ENCODE measurements at regions not wholly inside any gene's neighbourhood (a gene's known extent, or its start where the extent isn't known, plus 50 kb on each side); places are given as distances from the start of the nearest gene placed in this dataset.
A peak's percentile ranks its signal among the peaks of the same experiment; 100 is the strongest.

DNA sequence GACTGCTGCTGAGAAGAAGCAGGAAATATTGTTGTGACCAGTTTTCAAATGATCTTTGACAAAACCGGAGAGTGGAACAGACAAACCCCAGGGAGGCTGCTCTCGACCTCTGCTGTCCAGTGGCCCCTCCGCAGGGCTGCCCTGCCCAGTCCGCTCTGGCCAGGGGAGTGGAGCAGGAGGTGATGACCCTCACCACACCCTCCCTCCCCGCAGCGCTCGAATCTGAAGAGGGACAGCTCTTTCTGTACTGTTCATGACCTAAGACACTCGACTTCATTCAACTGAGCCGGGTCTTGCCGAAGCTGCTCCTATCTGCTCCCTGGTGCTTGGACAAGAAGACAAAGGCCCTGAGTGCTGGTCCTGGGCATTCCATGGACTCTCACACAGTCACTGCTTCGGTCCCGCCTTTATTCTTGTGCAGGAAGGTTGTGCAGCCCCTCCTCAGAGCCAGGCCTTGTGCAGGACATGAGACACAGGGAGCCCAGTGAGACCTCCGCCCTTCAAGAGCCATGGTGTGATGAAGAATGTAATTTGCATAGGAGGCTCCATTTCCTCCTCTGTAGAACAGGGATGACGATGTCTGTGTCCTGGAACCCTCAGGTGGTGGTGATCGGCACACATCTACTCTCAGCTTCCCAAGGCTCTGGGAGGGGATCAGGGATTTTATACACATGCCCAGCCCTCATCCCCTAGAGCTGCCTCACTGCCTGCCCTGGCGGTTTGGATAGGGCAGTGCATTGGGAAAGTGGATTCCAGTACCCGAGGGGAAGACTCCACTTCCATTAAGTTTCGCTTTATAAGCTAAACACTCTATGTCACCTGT is 97.1 kb upstream of the PRR20G start:
- DNase-seq (peak; percentile 59), ATAC-seq (no peak)
- Histone ChIP-seq H3K36me3 (no peaks in the 10 kb centered on the region), H3K27me3 (no peaks in the 10 kb centered on the region), H3K4me1 (no peaks in the 10 kb centered on the region), H3K27ac (no peak overlapping the region), H3K9me3 (no peaks in the 10 kb centered on the region), H3K4me3 (no peak overlapping the region)
- intact Hi-C loops (cut with DNase I) = no loop called here
- TF ChIP-seq, protein P1, sequence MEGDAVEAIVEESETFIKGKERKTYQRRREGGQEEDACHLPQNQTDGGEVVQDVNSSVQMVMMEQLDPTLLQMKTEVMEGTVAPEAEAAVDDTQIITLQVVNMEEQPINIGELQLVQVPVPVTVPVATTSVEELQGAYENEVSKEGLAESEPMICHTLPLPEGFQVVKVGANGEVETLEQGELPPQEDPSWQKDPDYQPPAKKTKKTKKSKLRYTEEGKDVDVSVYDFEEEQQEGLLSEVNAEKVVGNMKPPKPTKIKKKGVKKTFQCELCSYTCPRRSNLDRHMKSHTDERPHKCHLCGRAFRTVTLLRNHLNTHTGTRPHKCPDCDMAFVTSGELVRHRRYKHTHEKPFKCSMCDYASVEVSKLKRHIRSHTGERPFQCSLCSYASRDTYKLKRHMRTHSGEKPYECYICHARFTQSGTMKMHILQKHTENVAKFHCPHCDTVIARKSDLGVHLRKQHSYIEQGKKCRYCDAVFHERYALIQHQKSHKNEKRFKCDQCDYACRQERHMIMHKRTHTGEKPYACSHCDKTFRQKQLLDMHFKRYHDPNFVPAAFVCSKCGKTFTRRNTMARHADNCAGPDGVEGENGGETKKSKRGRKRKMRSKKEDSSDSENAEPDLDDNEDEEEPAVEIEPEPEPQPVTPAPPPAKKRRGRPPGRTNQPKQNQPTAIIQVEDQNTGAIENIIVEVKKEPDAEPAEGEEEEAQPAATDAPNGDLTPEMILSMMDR (IDR thresholded peaks at IDR 0.05) = no peak

DNA sequence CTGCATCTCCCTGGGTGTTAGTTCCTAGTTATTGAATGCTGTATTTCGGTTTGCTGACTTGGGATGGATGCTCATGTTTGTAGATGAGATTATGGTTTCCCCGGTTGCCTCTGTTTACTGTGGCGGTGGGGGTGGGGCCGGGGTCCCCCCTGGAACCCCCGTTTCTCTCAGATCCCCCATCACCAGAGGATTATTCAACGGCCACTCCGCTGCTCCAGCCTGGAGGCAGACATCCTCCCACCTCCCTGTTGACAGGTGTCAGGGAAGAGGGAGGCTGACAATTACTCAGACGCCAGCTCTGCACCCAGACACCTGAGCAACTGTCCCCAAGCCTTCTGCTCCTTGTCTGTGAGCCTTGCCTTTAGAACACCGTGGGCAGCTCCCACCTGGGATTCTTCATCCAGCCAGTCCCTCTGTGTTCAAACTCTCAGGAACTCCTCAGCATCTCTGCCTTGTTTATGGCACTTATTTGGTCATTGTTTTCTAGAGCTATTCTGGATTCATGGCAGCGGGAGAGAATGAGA is 95.9 kb upstream of the PRR20G start:
- intact Hi-C loops (cut with DNase I) = no loop called here
- TF ChIP-seq, protein P1 (IDR thresholded peaks at IDR 0.05) = no peak
- Histone ChIP-seq H3K36me3 (no peaks in the 10 kb centered on the region), H3K4me3 (no peak overlapping the region), H3K27ac (no peak overlapping the region), H3K4me1 (no peaks in the 10 kb centered on the region), H3K9me3 (no peaks in the 10 kb centered on the region), H3K27me3 (no peaks in the 10 kb centered on the region)
- ATAC-seq (no peak), DNase-seq (peak; percentile 47)

DNA sequence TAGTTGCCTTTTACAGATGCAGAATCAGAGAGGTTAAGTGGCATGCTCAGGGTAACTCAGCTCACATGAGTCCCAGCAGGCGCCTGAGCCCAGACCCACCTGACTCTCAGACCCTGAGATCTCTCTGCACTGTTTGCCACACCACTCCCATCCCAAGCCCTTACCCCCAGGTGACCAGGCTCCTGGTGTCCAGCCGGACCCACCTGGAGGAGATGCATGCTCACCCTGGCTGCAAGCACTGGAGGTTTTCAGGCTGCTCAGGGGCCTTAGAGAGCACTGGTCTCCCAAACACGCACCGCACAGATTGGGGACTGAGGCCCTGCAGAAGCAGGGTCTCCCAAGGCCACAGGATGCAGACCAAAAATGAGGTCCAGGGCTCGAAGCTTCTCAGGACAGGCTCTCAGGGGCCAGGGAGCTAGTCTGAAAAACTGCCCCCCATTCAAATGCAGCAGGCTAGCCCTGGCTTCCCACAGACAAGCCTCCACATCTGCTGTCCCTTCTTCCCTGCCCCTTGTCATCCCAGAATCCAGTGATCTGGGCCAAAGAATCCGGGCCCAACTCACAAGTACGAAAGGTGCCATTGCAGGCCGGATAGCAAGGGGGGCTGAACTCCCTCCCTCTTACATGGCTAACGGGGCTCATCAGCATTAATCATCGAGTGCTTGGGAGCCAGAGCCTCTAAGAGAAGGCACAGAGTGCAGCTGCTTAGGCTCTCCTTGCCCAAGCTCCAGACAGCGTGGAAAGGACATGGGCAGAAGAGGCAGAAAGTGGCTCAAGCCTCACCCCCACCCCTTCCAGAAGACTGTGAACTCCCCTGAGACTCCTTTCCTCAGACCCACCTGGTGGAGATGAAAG is 90.2 kb upstream of the PRR20G start:
- Histone ChIP-seq H3K27me3 (no peaks in the 10 kb centered on the region), H3K4me1 (no peaks in the 10 kb centered on the region), H3K4me3 (no peak overlapping the region), H3K9me3 (no peaks in the 10 kb centered on the region), H3K27ac (no peak overlapping the region), H3K36me3 (no peaks in the 10 kb centered on the region)
- TF ChIP-seq, protein P1 (IDR thresholded peaks at IDR 0.05) = no peak
- DNase-seq = peak; percentile 35
- no peak for ATAC-seq
- intact Hi-C loops (cut with DNase I) = no loop called here

DNA sequence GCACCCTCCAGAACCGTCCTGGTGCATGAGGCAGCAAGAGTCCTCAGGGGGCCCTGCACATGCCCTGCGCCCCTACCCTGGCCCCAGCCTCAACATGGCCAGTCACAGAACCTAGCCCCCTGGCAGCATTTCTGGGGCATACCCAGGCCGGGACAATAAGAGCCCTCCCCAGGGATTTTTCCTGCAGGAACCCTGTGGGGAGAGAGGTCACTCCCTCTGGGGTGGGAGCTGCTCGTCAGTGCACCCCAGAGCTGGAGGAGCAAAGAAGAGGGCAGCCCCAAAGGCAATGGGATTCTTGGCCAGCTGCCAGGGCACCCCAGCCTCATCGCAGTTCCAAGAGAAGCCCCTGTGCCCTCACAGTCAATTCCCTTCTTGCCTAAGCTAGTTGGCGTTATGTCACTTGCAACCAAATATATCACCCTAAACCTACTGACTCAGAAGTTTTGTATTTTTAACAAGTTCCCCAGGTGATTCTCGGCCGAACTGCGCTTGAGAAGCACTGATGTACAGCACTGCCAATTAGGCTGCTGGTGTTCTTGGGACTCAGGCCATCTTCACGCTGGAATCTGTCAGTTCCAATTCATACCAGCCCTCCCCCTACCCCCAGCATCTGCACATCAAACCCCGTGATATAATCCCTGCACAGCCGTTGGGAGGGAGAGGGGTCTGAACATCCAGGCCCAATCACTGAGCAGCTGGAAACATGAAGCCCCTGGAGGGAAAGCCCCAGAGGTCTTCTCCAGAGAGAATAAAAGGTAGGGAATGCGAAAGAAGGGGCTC is 87.5 kb upstream of the PRR20G start:
- TF ChIP-seq, protein P1 (IDR thresholded peaks at IDR 0.05) = no peak
- Histone ChIP-seq H3K36me3 (no peaks in the 10 kb centered on the region), H3K4me1 (no peaks in the 10 kb centered on the region), H3K9me3 (no peaks in the 10 kb centered on the region), H3K4me3 (no peak overlapping the region), H3K27me3 (no peaks in the 10 kb centered on the region), H3K27ac (no peak overlapping the region)
- intact Hi-C loops (cut with DNase I) = no loop called here
- no peak for ATAC-seq
- peak; percentile 57 for DNase-seq

Measured in upper lobe of right lung (tissue), 1 donor.